ENCODE measurements at regions not wholly inside any gene's neighbourhood (a gene's known extent, or its start where the extent isn't known, plus 50 kb on each side); places are given as distances from the start of the nearest gene placed in this dataset.

- no peak for TF ChIP-seq CTCF (IDR thresholded peaks at IDR 0.05; ENCODE audit: insufficient read depth in 1 of 2, low read depth in 1 of 2, low read length in 1 of 2, severe bottlenecking in 1 of 2, unreplicated experiment in 1 of 2)
- no peak for DNase-seq
- no peak overlapping the region for H3K27ac Mint-ChIP-seq (ENCODE audit: unreplicated experiment)
Observed at GRCh38 chr4:97003715-97004114, 1139.6 kb downstream of the STPG2 start.

GRCh38 chr4:97013309-97013708 is 1130.0 kb downstream of the STPG2 start:
- no peaks in the 10 kb centered on the region for H3K27me3 ChIP-seq (replicated peaks; ENCODE audit: control insufficient read depth, insufficient read depth, low read length)
- H3K4me1 ChIP-seq: no peaks in the 10 kb centered on the region
- CTCF ChIA-PET: no interaction called here
- no peak for DNase-seq
- H3K9me3 ChIP-seq: no peaks in the 10 kb centered on the region
- H3K4me3 Mint-ChIP-seq (ENCODE audit: unreplicated experiment): no peak overlapping the region
- H3K27ac Mint-ChIP-seq (ENCODE audit: unreplicated experiment): no peak overlapping the region
- H3K27me3 Mint-ChIP-seq (ENCODE audit: insufficient read depth, unreplicated experiment): peaks cover 2% of the 10 kb centered on the region
- no peaks in the 10 kb centered on the region for H3K36me3 Mint-ChIP-seq (ENCODE audit: insufficient read depth, unreplicated experiment)
- no peak for TF ChIP-seq CTCF (IDR thresholded peaks at IDR 0.05; ENCODE audit: insufficient read depth in 1 of 2, low read depth in 1 of 2, low read length in 1 of 2, severe bottlenecking in 1 of 2, unreplicated experiment in 1 of 2)
- intact Hi-C loops (cut with micrococcal nuclease; ENCODE audit: unreplicated experiment): no loop called here
- POLR2A ChIA-PET: no interaction called here
- no peak overlapping the region for H3K4me3 ChIP-seq (ENCODE audit: low read depth, low read length)
- H3K9me3 Mint-ChIP-seq (ENCODE audit: unreplicated experiment): no peaks in the 10 kb centered on the region
- BruUV-seq (replicated peaks): no TSS peak
- H3K36me3 ChIP-seq (ENCODE audit: control insufficient read depth, insufficient read depth, low read length): no peaks in the 10 kb centered on the region
- no peaks in the 10 kb centered on the region for H3K4me1 Mint-ChIP-seq (ENCODE audit: low read depth, unreplicated experiment)

More at GRCh38 chr4:97003715-97004114, 1139.6 kb downstream of the STPG2 start:
- no peaks in the 10 kb centered on the region for H3K27me3 ChIP-seq (replicated peaks; ENCODE audit: control insufficient read depth, insufficient read depth, low read length)
- Mint-ChIP-seq H3K36me3 (ENCODE audit: insufficient read depth, unreplicated experiment) (no peaks in the 10 kb centered on the region), H3K27me3 (ENCODE audit: insufficient read depth, unreplicated experiment) (no peaks in the 10 kb centered on the region), H3K4me3 (ENCODE audit: unreplicated experiment) (no peak overlapping the region), H3K4me1 (ENCODE audit: low read depth, unreplicated experiment) (no peaks in the 10 kb centered on the region), H3K9me3 (ENCODE audit: unreplicated experiment) (no peaks in the 10 kb centered on the region)
- intact Hi-C loops (cut with micrococcal nuclease; ENCODE audit: unreplicated experiment): no loop called here
- no TSS peak for BruUV-seq (replicated peaks)
- CTCF ChIA-PET: no interaction called here
- no peak overlapping the region for H3K4me3 ChIP-seq (ENCODE audit: low read depth, low read length)
- no peaks in the 10 kb centered on the region for H3K9me3 ChIP-seq
- H3K36me3 ChIP-seq (ENCODE audit: control insufficient read depth, insufficient read depth, low read length): no peaks in the 10 kb centered on the region
- POLR2A ChIA-PET: no interaction called here
- no peaks in the 10 kb centered on the region for H3K4me1 ChIP-seq

GRCh38 chr4:97013711-97014110 is 1129.6 kb downstream of the STPG2 start:
- CTCF ChIA-PET: no interaction called here
- POLR2A ChIA-PET: no interaction called here

More at GRCh38 chr4:97013711-97014110, 1129.6 kb downstream of the STPG2 start:
- Histone ChIP-seq H3K4me1 (no peaks in the 10 kb centered on the region), H3K9me3 (no peaks in the 10 kb centered on the region), H3K36me3 (ENCODE audit: control insufficient read depth, insufficient read depth, low read length) (no peaks in the 10 kb centered on the region), H3K4me3 (ENCODE audit: low read depth, low read length) (no peak overlapping the region), H3K27me3 (replicated peaks; ENCODE audit: control insufficient read depth, insufficient read depth, low read length) (no peaks in the 10 kb centered on the region)
- intact Hi-C loops (cut with micrococcal nuclease; ENCODE audit: unreplicated experiment): no loop called here
- no peak for DNase-seq
- Mint-ChIP-seq H3K9me3 (ENCODE audit: unreplicated experiment) (no peaks in the 10 kb centered on the region), H3K4me3 (ENCODE audit: unreplicated experiment) (no peak overlapping the region), H3K4me1 (ENCODE audit: low read depth, unreplicated experiment) (no peaks in the 10 kb centered on the region), H3K27me3 (ENCODE audit: insufficient read depth, unreplicated experiment) (peaks cover 2% of the 10 kb centered on the region), H3K27ac (ENCODE audit: unreplicated experiment) (no peak overlapping the region), H3K36me3 (ENCODE audit: insufficient read depth, unreplicated experiment) (no peaks in the 10 kb centered on the region)
- no TSS peak for BruUV-seq (replicated peaks)
- no peak for TF ChIP-seq CTCF (IDR thresholded peaks at IDR 0.05; ENCODE audit: insufficient read depth in 1 of 2, low read depth in 1 of 2, low read length in 1 of 2, severe bottlenecking in 1 of 2, unreplicated experiment in 1 of 2)
